Osteoblast (primary cell): ENCODE measurements at regions not wholly inside any gene's neighbourhood (a gene's known extent, or its start where the extent isn't known, plus 50 kb on each side); places are given as distances from the start of the nearest gene placed in this dataset.

ENCODE experiments used
- DNase-seq: peaks from one replicate; pipeline ENCODE4 v3.0.0; 2011; ENCODE audit warnings: low spot score, mixed read lengths; ENCODE audit not compliant: insufficient read length; ENCODE audit errors: missing footprints
- H2AFZ ChIP-seq: 2 replicates; pipeline ENCODE4 v1.6.0; 2011; ENCODE audit warnings: mild to moderate bottlenecking, low read length
- H3K27ac ChIP-seq: 2 replicates; pipeline ENCODE4 v1.5.1; 2011; ENCODE audit warnings: mild to moderate bottlenecking, low read depth, low read length, moderate library complexity
- H3K27me3 ChIP-seq: 2 replicates; pipeline ENCODE4 v1.6.0; 2012; ENCODE audit warnings: mild to moderate bottlenecking, control low read depth, inconsistent platforms, low read length, moderate library complexity; ENCODE audit not compliant: insufficient read depth
- H3K36me3 ChIP-seq: 2 replicates; pipeline ENCODE4 v1.5.1; 2011; ENCODE audit warnings: mild to moderate bottlenecking, low read length, control low read depth, moderate library complexity; ENCODE audit not compliant: insufficient read depth
- H3K4me1 ChIP-seq: 2 replicates; pipeline ENCODE4 v1.5.1; 2011; ENCODE audit warnings: mild to moderate bottlenecking, low read length, control low read depth, moderate library complexity; ENCODE audit not compliant: insufficient read depth
- H3K4me2 ChIP-seq: 2 replicates; pipeline ENCODE4 v1.6.0; 2011; ENCODE audit warnings: mild to moderate bottlenecking, low read length; ENCODE audit not compliant: insufficient read depth
- H3K4me3 ChIP-seq: fragments of 200-600 bp; sonication (generic); 3 replicates; pipeline ENCODE4 v1.5.1; 2012; ENCODE audit warnings: mild to moderate bottlenecking, low read length, inconsistent platforms; ENCODE audit not compliant: insufficient read depth
- H3K79me2 ChIP-seq: 2 replicates; pipeline ENCODE4 v1.6.0; 2012; ENCODE audit warnings: mild to moderate bottlenecking, low read length, control low read depth, inconsistent platforms; ENCODE audit not compliant: insufficient read depth
- H3K9me3 ChIP-seq: 2 replicates; pipeline ENCODE4 v1.5.1; 2011; ENCODE audit warnings: low read depth, low read length, control low read depth
- H4K20me1 ChIP-seq: 2 replicates; pipeline ENCODE4 v1.6.0; 2012; ENCODE audit warnings: mild to moderate bottlenecking, low read length, control low read depth; ENCODE audit not compliant: insufficient read depth
- CTCF ChIP-seq: IDR thresholded peaks from 2 replicates; pipeline ENCODE4 v1.5.1; 2011; ENCODE audit warnings: mild to moderate bottlenecking, low read depth, low read length, moderate library complexity; ENCODE audit errors: extremely low read depth

GRCh38 chr10:131387018-131387529 lies 75.6 kb upstream of the TCERG1L start:
- Histone ChIP-seq H3K79me2 (no peaks in the 10 kb centered on the region), H3K27ac (no peak overlapping the region), H3K4me1 (no peaks in the 10 kb centered on the region), H4K20me1 (no peaks in the 10 kb centered on the region), H3K4me2 (no peak overlapping the region), H3K27me3 (no peaks in the 10 kb centered on the region), H3K4me3 (no peak overlapping the region), H3K9me3 (peaks cover 8% of the 10 kb centered on the region), H3K36me3 (no peaks in the 10 kb centered on the region), H2AFZ (no peak overlapping the region)
- peak; percentile 41 for DNase-seq
- no peak for TF ChIP-seq CTCF

- TF ChIP-seq CTCF = no peak
- no peak for DNase-seq
- Histone ChIP-seq H3K4me1 (no peaks in the 10 kb centered on the region), H2AFZ (no peak overlapping the region), H3K9me3 (peaks cover 8% of the 10 kb centered on the region), H3K27ac (no peak overlapping the region), H3K79me2 (no peaks in the 10 kb centered on the region), H3K27me3 (no peaks in the 10 kb centered on the region), H4K20me1 (no peaks in the 10 kb centered on the region), H3K4me2 (no peak overlapping the region), H3K36me3 (no peaks in the 10 kb centered on the region), H3K4me3 (no peak overlapping the region)
Observed at GRCh38 chr10:131391936-131392335, 80.4 kb upstream of the TCERG1L start.

- Histone ChIP-seq H3K36me3 (no peaks in the 10 kb centered on the region), H3K4me2 (no peak overlapping the region), H4K20me1 (no peaks in the 10 kb centered on the region), H3K4me3 (no peak overlapping the region), H3K27ac (no peak overlapping the region), H3K9me3 (no peaks in the 10 kb centered on the region), H2AFZ (no peak overlapping the region), H3K27me3 (no peaks in the 10 kb centered on the region), H3K79me2 (no peaks in the 10 kb centered on the region), H3K4me1 (no peaks in the 10 kb centered on the region)
- TF ChIP-seq CTCF = no peak
- peak; percentile 22 for DNase-seq
Observed at GRCh38 chr10:131396121-131397050, 84.9 kb upstream of the TCERG1L start.

GRCh38 chr10:131398166-131398565 lies 86.6 kb upstream of the TCERG1L start:
- H3K4me3 ChIP-seq = no peak overlapping the region
- no peak for TF ChIP-seq CTCF
- no peaks in the 10 kb centered on the region for H3K4me1 ChIP-seq
- no peaks in the 10 kb centered on the region for H3K27me3 ChIP-seq
- H3K36me3 ChIP-seq = no peaks in the 10 kb centered on the region
- peak; percentile 42 for DNase-seq
- no peak overlapping the region for H3K4me2 ChIP-seq
- H3K9me3 ChIP-seq = no peaks in the 10 kb centered on the region
- no peak overlapping the region for H3K27ac ChIP-seq
- no peak overlapping the region for H2AFZ ChIP-seq
- H3K79me2 ChIP-seq = no peaks in the 10 kb centered on the region
- no peaks in the 10 kb centered on the region for H4K20me1 ChIP-seq
